Effector memory CD4-positive, alpha-beta T cell (primary cell): ENCODE measurements at regions not wholly inside any gene's neighbourhood (a gene's known extent, or its start where the extent isn't known, plus 50 kb on each side); places are given as distances from the start of the nearest gene placed in this dataset.

Source experiments
- DNase-seq, 3 donors: peaks; one replicate each; pipeline ENCODE4 v3.0.0-alpha.2; 2020
- H3K27ac ChIP-seq: 2 replicates; pipeline ENCODE4 v1.7.0; 2013; ENCODE audit warnings: mild to moderate bottlenecking, low read length, moderate library complexity; ENCODE audit not compliant: insufficient read depth, poor library complexity, severe bottlenecking
- H3K27me3 ChIP-seq: replicated peaks from 2 replicates; pipeline ENCODE4 v1.7.0; 2013; ENCODE audit warnings: mild to moderate bottlenecking, low read length; ENCODE audit not compliant: insufficient read depth, control insufficient read depth, poor library complexity, severe bottlenecking
- H3K36me3 ChIP-seq: 2 replicates; pipeline ENCODE4 v1.7.0; 2013; ENCODE audit warnings: mild to moderate bottlenecking, low read length, moderate library complexity; ENCODE audit not compliant: control insufficient read depth, insufficient read depth
- H3K4me1 ChIP-seq: 2 replicates; pipeline ENCODE4 v1.7.0; 2013; ENCODE audit warnings: low read length, mild to moderate bottlenecking; ENCODE audit not compliant: control insufficient read depth, insufficient read depth, poor library complexity, severe bottlenecking
- H3K4me3 ChIP-seq: 2 replicates; pipeline ENCODE4 v1.7.0; 2013; ENCODE audit warnings: low read length, low read depth, mild to moderate bottlenecking; ENCODE audit not compliant: insufficient read depth, poor library complexity, severe bottlenecking
- H3K9me3 ChIP-seq: 2 replicates; pipeline ENCODE4 v1.7.0; 2013; ENCODE audit warnings: mild to moderate bottlenecking, low read length, moderate library complexity; ENCODE audit not compliant: control insufficient read depth

GRCh38 chr4:178745203-178745602, 1303.0 kb upstream of the AGA start:
- Histone ChIP-seq H3K27me3 (no peaks in the 10 kb centered on the region), H3K4me3 (no peak overlapping the region), H3K27ac (no peak overlapping the region), H3K9me3 (no peaks in the 10 kb centered on the region), H3K4me1 (no peaks in the 10 kb centered on the region), H3K36me3 (no peaks in the 10 kb centered on the region)
- DNase-seq: no peak

DNA sequence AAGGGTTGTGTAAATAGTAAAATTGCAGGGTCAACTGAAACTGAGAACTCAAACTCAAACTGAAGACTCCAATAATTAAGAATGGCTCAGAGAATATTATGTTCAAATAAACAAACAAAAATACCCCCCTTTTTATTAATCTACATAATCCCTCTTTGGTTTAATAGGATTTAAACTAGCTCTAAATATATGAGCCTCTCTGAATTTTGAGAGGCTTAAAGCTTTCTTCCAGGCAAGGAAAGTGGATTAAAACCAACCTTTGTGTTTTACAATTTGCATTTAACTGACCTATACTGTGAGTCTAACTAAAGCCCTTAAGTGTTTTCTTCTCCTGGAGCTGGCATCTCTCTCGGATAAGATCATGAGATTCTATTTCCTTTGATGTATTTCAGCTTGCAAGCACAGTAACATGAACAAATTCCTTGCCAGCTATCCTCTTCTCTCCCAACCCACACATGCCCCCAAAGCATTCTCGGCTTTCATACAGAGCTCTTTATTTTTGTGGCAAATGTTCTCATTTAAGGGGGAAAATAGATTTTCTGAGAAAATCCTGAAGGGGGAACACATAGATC, 1310.8 kb upstream of the AGA start:
- no peaks in the 10 kb centered on the region for H3K4me1 ChIP-seq
- H3K27me3 ChIP-seq: no peaks in the 10 kb centered on the region
- no peaks in the 10 kb centered on the region for H3K9me3 ChIP-seq
- H3K27ac ChIP-seq: no peak overlapping the region
- no peak for DNase-seq
- H3K36me3 ChIP-seq: no peaks in the 10 kb centered on the region
- no peak overlapping the region for H3K4me3 ChIP-seq

GRCh38 chr4:178778496-178778895, 1336.3 kb upstream of the AGA start:
- Histone ChIP-seq H3K4me3 (no peak overlapping the region), H3K4me1 (no peaks in the 10 kb centered on the region), H3K9me3 (no peaks in the 10 kb centered on the region), H3K27ac (no peak overlapping the region), H3K36me3 (no peaks in the 10 kb centered on the region), H3K27me3 (no peaks in the 10 kb centered on the region)
- no peak for DNase-seq

- Histone ChIP-seq H3K36me3 (no peaks in the 10 kb centered on the region), H3K27ac (no peak overlapping the region), H3K4me1 (no peaks in the 10 kb centered on the region), H3K9me3 (no peaks in the 10 kb centered on the region), H3K27me3 (no peaks in the 10 kb centered on the region), H3K4me3 (no peak overlapping the region)
- DNase-seq: no peak
These were observed 1339.5 kb upstream of the AGA start for GRCh38 chr4:178781779-178782178.

DNA sequence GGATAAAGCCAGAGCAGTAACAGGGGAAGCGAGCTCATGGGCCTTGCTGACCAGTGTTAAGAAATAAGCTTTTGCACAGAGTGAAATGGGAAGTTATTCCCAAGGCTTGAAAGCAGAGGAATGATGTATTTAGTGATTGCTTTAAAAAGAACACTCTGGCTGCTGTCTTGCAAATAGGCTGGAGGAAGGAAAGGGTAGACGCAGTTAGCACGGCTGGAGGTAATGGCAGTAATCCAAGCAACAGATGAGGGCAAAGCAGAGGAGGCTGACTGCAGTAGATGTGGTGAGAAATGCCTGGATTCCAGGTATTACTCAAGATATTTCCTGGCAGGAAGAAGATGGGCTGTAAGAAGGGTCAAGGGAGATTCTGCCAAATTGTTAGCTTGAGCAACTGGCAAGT, 1342.3 kb upstream of the AGA start:
- H3K4me3 ChIP-seq: no peak overlapping the region
- no peaks in the 10 kb centered on the region for H3K9me3 ChIP-seq
- H3K27ac ChIP-seq: no peak overlapping the region
- no peaks in the 10 kb centered on the region for H3K4me1 ChIP-seq
- no peaks in the 10 kb centered on the region for H3K36me3 ChIP-seq
- H3K27me3 ChIP-seq: no peaks in the 10 kb centered on the region
- DNase-seq: no peak

DNA sequence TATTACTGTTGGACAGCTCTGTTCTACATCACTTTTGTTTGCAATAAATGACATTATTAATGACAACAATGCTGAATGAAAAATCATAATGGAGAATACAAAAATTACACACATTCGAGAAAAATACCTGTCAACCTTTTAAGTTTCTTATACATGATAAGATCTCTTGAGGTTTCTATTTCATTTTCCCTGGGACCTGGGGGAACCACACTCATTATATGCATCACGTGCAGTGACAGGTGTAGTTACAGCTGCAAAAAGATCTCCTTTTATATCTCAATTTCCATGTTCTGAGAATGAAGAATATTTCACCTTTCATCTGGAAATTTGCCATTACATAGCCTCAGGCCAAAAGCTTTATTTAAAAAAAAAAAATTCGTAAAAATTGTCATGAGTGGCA, 1347.0 kb upstream of the AGA start:
- no peaks in the 10 kb centered on the region for H3K9me3 ChIP-seq
- H3K36me3 ChIP-seq: no peaks in the 10 kb centered on the region
- no peak overlapping the region for H3K27ac ChIP-seq
- H3K4me1 ChIP-seq: no peaks in the 10 kb centered on the region
- DNase-seq: no peak
- no peak overlapping the region for H3K4me3 ChIP-seq
- H3K27me3 ChIP-seq: no peaks in the 10 kb centered on the region

DNA sequence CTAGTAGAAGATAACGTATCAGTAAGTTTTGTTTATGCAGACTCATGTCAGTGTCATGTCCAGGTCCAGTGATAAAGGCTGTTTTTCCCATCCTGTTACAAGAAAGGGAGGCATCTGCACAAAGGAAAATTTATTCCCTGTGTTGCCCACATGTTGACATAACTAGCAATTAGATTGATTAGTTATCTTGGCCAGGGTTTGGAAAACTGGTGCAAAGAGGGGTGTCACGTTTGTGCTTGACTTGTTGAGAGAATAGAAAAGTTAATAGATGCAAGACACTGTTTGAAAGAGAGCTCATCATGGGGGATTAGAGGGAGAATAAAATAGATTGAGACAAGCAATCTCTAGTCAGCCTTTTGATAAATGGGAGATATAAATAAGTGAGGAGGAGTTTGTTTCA, 1357.0 kb upstream of the AGA start:
- Histone ChIP-seq H3K36me3 (no peaks in the 10 kb centered on the region), H3K4me1 (no peaks in the 10 kb centered on the region), H3K9me3 (no peaks in the 10 kb centered on the region), H3K27me3 (no peaks in the 10 kb centered on the region), H3K27ac (no peak overlapping the region), H3K4me3 (no peak overlapping the region)
- no peak for DNase-seq

- Histone ChIP-seq H3K4me1 (no peaks in the 10 kb centered on the region), H3K36me3 (no peaks in the 10 kb centered on the region), H3K27me3 (no peaks in the 10 kb centered on the region), H3K9me3 (no peaks in the 10 kb centered on the region), H3K27ac (no peak overlapping the region), H3K4me3 (no peak overlapping the region)
- no peak for DNase-seq
These were observed 1365.9 kb upstream of the AGA start for GRCh38 chr4:178808106-178808505.

DNA sequence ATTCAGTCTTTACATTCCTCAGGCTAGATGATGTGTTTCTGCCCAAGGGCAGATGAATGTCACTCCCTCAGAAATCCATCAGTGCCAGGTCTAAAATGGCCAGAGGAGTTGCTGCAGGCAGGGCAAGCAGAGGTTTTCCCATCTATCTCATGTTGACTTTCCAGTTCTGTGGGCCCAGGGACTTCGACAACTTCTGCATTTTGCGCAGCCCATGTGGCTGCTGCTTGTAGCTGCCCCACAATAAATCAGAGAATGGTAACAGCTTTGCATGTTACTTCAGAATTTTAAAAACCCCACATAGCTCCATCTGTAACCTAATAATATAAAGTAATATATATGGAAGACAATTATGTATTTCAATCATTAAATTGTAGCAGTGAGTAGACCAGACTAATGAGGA, 1367.7 kb upstream of the AGA start:
- H3K9me3 ChIP-seq: no peaks in the 10 kb centered on the region
- no peaks in the 10 kb centered on the region for H3K36me3 ChIP-seq
- no peak for DNase-seq
- no peaks in the 10 kb centered on the region for H3K27me3 ChIP-seq
- H3K27ac ChIP-seq: no peak overlapping the region
- H3K4me1 ChIP-seq: no peaks in the 10 kb centered on the region
- no peak overlapping the region for H3K4me3 ChIP-seq

GRCh38 chr4:178811356-178811755, 1369.1 kb upstream of the AGA start:
- no peak for DNase-seq
- Histone ChIP-seq H3K9me3 (no peaks in the 10 kb centered on the region), H3K27ac (no peak overlapping the region), H3K4me1 (no peaks in the 10 kb centered on the region), H3K27me3 (no peaks in the 10 kb centered on the region), H3K4me3 (no peak overlapping the region), H3K36me3 (no peaks in the 10 kb centered on the region)

GRCh38 chr4:178812866-178813265, 1370.6 kb upstream of the AGA start:
- Histone ChIP-seq H3K27me3 (no peaks in the 10 kb centered on the region), H3K4me3 (no peak overlapping the region), H3K9me3 (no peaks in the 10 kb centered on the region), H3K4me1 (no peaks in the 10 kb centered on the region), H3K36me3 (no peaks in the 10 kb centered on the region), H3K27ac (no peak overlapping the region)
- DNase-seq: no peak
